Lung (tissue), 11 donors: ENCODE measurements at regions not wholly inside any gene's neighbourhood (a gene's known extent, or its start where the extent isn't known, plus 50 kb on each side); places are given as distances from the start of the nearest gene placed in this dataset.
"Not testable (repeated sequence)": the region's sequence is repeated elsewhere in the genome, so short reads cannot be mapped to it uniquely, and the experiment has no call there.

Source experiments
- ATAC-seq: fragments of 200-7000 bp; cut with Tn5 transposase; one replicate; pipeline ENCODE4 v1.9.1; 2020; ENCODE audit warnings: moderate number of reproducible peaks; ENCODE audit not compliant: insufficient read depth, low FRiP score
- DNase-seq, 3 donors: peaks; one replicate each; pipeline ENCODE4 v3.0.0-alpha.2; 2013 to 2017
- H3K27ac ChIP-seq, 2 donors: one replicate each; pipeline ENCODE4 v1.5.1; 2013; ENCODE audit warnings: mild to moderate bottlenecking in 2 of 2, moderate library complexity in 2 of 2, control low read depth in 1 of 2, inconsistent platforms in 1 of 2, low read depth in 1 of 2, low read length in 1 of 2
- H3K27me3 ChIP-seq, 3 donors: one replicate each; pipeline ENCODE4 v1.5.1; 2013; ENCODE audit warnings: low read length in 2 of 3; ENCODE audit not compliant: control insufficient read depth in 3 of 3, insufficient read depth in 3 of 3
- H3K36me3 ChIP-seq, 4 donors: one replicate each; pipeline ENCODE4 v1.5.1; 2013; ENCODE audit warnings: low read length in 4 of 4, mild to moderate bottlenecking in 1 of 4, moderate library complexity in 1 of 4; ENCODE audit not compliant: control insufficient read depth in 4 of 4, insufficient read depth in 4 of 4
- H3K4me1 ChIP-seq, 5 donors: one replicate each; pipeline ENCODE4 v1.5.1; 2013; ENCODE audit warnings: low read length in 5 of 5, mild to moderate bottlenecking in 2 of 5, moderate library complexity in 1 of 5; ENCODE audit not compliant: control insufficient read depth in 5 of 5, insufficient read depth in 5 of 5
- H3K4me3 ChIP-seq: one replicate; pipeline ENCODE4 v1.5.1; 2013; ENCODE audit warnings: mild to moderate bottlenecking, control low read depth, moderate library complexity
- H3K9ac ChIP-seq, 2 donors: one replicate each; pipeline ENCODE4 v1.5.1; 2013; ENCODE audit warnings: low read length in 2 of 2, control low read depth in 1 of 2; ENCODE audit not compliant: insufficient read depth in 1 of 2
- H3K9me3 ChIP-seq, 4 donors: one replicate each; pipeline ENCODE4 v1.5.1; 2013; ENCODE audit warnings: low read length in 3 of 4, mild to moderate bottlenecking in 1 of 4, moderate library complexity in 1 of 4; ENCODE audit not compliant: control insufficient read depth in 4 of 4, insufficient read depth in 3 of 4
- WGBS, 2 donors: extraction: QIAGEN DNeasy Blood & Tissue Kit; methylation state at CpG; one replicate each; pipeline ENCODE4 v1.1.7; 2013; 5-methylcytosine and 5-hydroxymethylcytosine counted together
- TF ChIP-seq, protein P1 (sequence below): IDR thresholded peaks from 2 replicates; pipeline ENCODE4 v1.5.1; 2012; ENCODE audit warnings: mild to moderate bottlenecking; ENCODE audit errors: control extremely low read depth, extremely low read depth
- donor health status: control.
- donor health status: control.
- donor health status: Bipolar disorder and iron deficiency.
- donor health status: healthy.
- donor health status: DM: yes; HTN: yes; CAD: no.

GRCh38 chr17:52892334-52892733 lies 733.8 kb upstream of the CA10 start:
- no peaks in the 10 kb centered on the region for H3K27me3 ChIP-seq
- no peak for DNase-seq
- no peak overlapping the region for H3K4me3 ChIP-seq
- no peak overlapping the region for H3K27ac ChIP-seq
- WGBS, 2 donors, result 86 to 92% methylated on average over 1 of the region's 1 CpG
- TF ChIP-seq, protein P1, sequence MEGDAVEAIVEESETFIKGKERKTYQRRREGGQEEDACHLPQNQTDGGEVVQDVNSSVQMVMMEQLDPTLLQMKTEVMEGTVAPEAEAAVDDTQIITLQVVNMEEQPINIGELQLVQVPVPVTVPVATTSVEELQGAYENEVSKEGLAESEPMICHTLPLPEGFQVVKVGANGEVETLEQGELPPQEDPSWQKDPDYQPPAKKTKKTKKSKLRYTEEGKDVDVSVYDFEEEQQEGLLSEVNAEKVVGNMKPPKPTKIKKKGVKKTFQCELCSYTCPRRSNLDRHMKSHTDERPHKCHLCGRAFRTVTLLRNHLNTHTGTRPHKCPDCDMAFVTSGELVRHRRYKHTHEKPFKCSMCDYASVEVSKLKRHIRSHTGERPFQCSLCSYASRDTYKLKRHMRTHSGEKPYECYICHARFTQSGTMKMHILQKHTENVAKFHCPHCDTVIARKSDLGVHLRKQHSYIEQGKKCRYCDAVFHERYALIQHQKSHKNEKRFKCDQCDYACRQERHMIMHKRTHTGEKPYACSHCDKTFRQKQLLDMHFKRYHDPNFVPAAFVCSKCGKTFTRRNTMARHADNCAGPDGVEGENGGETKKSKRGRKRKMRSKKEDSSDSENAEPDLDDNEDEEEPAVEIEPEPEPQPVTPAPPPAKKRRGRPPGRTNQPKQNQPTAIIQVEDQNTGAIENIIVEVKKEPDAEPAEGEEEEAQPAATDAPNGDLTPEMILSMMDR, result no peak
- no peak for ATAC-seq
- H3K4me1 ChIP-seq, result no peaks in the 10 kb centered on the region
- H3K36me3 ChIP-seq, result no peaks in the 10 kb centered on the region
- no peak overlapping the region for H3K9ac ChIP-seq
- H3K9me3 ChIP-seq, result no peaks in the 10 kb centered on the region

DNA sequence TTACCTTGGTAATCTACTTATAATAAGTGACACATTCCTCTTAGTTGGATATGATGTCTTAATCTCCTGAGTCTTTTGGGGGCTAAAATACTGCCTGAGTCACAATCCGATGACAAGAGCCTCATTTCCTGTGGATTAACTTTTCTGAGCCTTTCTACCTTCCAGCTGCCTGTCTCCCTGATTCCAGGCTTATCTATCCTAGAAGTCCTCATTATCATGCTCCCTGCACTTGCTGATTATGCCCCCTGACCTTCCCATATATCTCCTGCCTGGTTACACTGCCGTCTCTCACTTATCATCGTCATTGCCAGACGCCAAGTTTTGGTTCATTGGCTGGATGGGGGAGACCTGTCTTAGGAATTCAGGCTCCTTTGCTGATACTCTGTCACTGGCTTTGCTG lies 727.4 kb upstream of the CA10 start:
- Histone ChIP-seq H3K4me1 (no peaks in the 10 kb centered on the region), H3K36me3 (no peaks in the 10 kb centered on the region), H3K27ac (no peak overlapping the region), H3K9me3 (no peaks in the 10 kb centered on the region), H3K4me3 (no peak overlapping the region), H3K27me3 (no peaks in the 10 kb centered on the region), H3K9ac (no peak overlapping the region)
- ATAC-seq (no peak), DNase-seq (no peak)
- TF ChIP-seq, protein P1, result no peak
- 45 to 69% methylated on average over 4 of the region's 4 CpGs for WGBS, 2 donors

DNA sequence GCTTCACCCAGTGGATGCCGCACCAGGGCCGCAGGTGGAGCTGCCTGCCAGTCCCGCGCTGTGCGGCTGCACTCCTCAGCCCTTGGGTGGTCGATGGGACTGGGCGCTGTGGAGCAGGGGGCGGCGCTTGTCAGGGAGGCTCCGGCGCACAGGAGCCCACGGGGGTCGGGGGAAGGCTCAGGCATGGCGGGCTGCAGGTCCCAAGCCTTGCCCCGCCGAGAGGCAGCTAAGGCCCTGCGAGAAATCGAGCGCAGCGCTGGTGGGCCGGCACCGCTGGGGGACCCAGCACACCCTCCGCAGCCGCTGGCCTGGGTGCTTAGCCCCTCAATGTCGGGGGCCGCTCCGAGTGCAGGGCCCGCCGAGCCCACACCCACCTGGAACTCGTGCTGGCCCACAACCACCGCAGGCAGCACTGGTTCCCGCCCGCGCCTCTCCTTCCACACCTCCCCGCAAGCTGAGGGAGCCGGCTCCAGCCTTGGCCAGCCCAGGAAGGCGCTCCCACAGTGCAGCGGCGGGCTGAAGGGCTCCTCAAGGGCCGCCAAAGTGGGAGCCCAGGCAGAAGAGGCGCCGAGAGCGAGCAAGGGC lies 725.5 kb upstream of the CA10 start:
- DNase-seq, result peak in 1 of 3 donors; percentile 12

GRCh38 chr17:52846767-52847166 lies 688.3 kb upstream of the CA10 start:
- not testable (repeated sequence) for ATAC-seq, H3K36me3 ChIP-seq, H3K4me1 ChIP-seq, H3K27ac ChIP-seq, H3K27me3 ChIP-seq, H3K4me3 ChIP-seq, H3K9me3 ChIP-seq, DNase-seq, H3K9ac ChIP-seq
- 83 to 89% methylated on average over 3 of the region's 3 CpGs for WGBS, 2 donors

More for the DNA sequence above, 725.5 kb upstream of the CA10 start:
- whole genome bisulfite sequencing, 2 donors, result 32 to 46% methylated on average over 39 to 43 of the region's 43 CpGs
- ATAC-seq, H3K4me3 ChIP-seq, H3K27ac ChIP-seq, H3K9me3 ChIP-seq, H3K4me1 ChIP-seq, H3K9ac ChIP-seq, H3K27me3 ChIP-seq, H3K36me3 ChIP-seq: not testable (repeated sequence)
